Kidney (tissue), 13 donors: ENCODE measurements at regions not wholly inside any gene's neighbourhood (a gene's known extent, or its start where the extent isn't known, plus 50 kb on each side); places are given as distances from the start of the nearest gene placed in this dataset.
A peak's percentile ranks its signal among the peaks of the same experiment; 100 is the strongest.

Experiments
- DNase-seq, 5 donors: peaks; one replicate each; pipeline ENCODE4 v3.0.0-alpha.2; 2013 to 2020
- FAIRE-seq: peaks from 2 replicates; lab custom pipeline; 2012; peaks lifted over from hg19 to GRCh38; lab: Jason Lieb, UNC
- H3K27ac ChIP-seq, 2 donors: one replicate each; pipeline ENCODE4 v1.7.0; 2013; ENCODE audit warnings: low read depth in 2 of 2, low read length in 2 of 2, inconsistent platforms in 1 of 2
- H3K27me3 ChIP-seq: one replicate; pipeline ENCODE4 v1.7.1; 2013; ENCODE audit warnings: low read length, inconsistent platforms; ENCODE audit not compliant: control insufficient read depth, insufficient read depth
- H3K36me3 ChIP-seq, 3 donors: one replicate each; pipeline versions ENCODE4 v1.7.0 to v1.7.1; 2013; ENCODE audit warnings: low read length in 3 of 3, control low read depth in 1 of 3, inconsistent platforms in 1 of 3; ENCODE audit not compliant: insufficient read depth in 3 of 3, control insufficient read depth in 2 of 3
- H3K4me1 ChIP-seq, 3 donors: one replicate each; pipeline versions ENCODE4 v1.7.0 to v1.7.1; 2013; ENCODE audit warnings: low read length in 3 of 3, inconsistent platforms in 1 of 3, low read depth in 1 of 3; ENCODE audit not compliant: control insufficient read depth in 2 of 3, insufficient read depth in 2 of 3
- H3K4me3 ChIP-seq, 3 donors: one replicate each; pipeline versions ENCODE4 v1.7.0 to v1.8.1; 2013; ENCODE audit warnings: low read length in 3 of 3, control low read depth in 1 of 3, inconsistent platforms in 1 of 3
- H3K9ac ChIP-seq, 3 donors: one replicate each; pipeline versions ENCODE4 v1.7.0 to v1.7.1; 2013; ENCODE audit warnings: low read length in 3 of 3, control low read depth in 1 of 3, inconsistent platforms in 1 of 3
- H3K9me3 ChIP-seq, 3 donors: one replicate each; pipeline versions ENCODE4 v1.7.0 to v1.7.1; 2013; ENCODE audit warnings: low read length in 3 of 3, control low read depth in 1 of 3, inconsistent platforms in 1 of 3; ENCODE audit not compliant: control insufficient read depth in 2 of 3, insufficient read depth in 1 of 3
- CTCF ChIP-seq: IDR thresholded peaks from 3 replicates; pipeline ENCODE4 v1.5.1; 2012; ENCODE audit warnings: mild to moderate bottlenecking, moderate library complexity, borderline replicate concordance; ENCODE audit not compliant: insufficient read depth; ENCODE audit errors: extremely low read depth
- intact Hi-C: fragments of 100-400 bp; cut with DNase I; formaldehyde crosslinking; loops from one replicate; pipeline ENCODE4 v1.11.1; 2022
- donor health status: control.
- donor health status: control.
- donor health status: control.
- donor health status: control.
- donor health status: control.
- donor health status: DM: yes; HTN: yes; CAD: no.
- donor health status: Normal renal cell carcinoma (clear cell type).

GRCh38 chr12:41963398-41963797 is 181.3 kb downstream of the GXYLT1 start:
- FAIRE-seq, result no peak
- no peak for DNase-seq
- no peak for TF ChIP-seq CTCF
- Histone ChIP-seq H3K4me3 (no peak overlapping the region), H3K27me3 (no peaks in the 10 kb centered on the region), H3K4me1 (no peaks in the 10 kb centered on the region), H3K36me3 (no peaks in the 10 kb centered on the region), H3K9ac (no peak overlapping the region), H3K9me3 (no peaks in the 10 kb centered on the region), H3K27ac (no peak overlapping the region)
- intact Hi-C loops, result no loop called here

DNA sequence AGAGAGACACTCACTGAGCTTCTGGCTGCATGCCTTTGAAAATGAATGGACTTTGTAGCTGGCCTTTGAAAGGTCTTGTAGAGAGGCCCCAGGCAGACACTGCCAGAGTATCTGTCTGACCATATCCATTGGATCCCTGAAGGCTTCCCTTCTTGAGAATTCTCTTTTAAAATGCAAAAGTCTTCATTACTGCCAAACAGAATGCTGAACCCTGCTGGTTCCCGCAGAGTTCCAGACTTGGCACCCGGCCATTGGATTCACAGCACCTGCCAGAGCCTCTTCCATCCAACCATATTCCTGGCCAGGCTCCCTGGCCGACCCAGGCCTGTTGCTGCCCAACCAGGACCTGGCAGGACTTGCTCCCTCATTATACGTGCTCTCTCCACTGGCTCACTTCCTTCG is 182.5 kb downstream of the GXYLT1 start:
- Histone ChIP-seq H3K4me1 (no peaks in the 10 kb centered on the region), H3K9me3 (no peaks in the 10 kb centered on the region), H3K27me3 (no peaks in the 10 kb centered on the region), H3K9ac (no peak overlapping the region), H3K27ac (no peak overlapping the region), H3K36me3 (no peaks in the 10 kb centered on the region), H3K4me3 (no peak overlapping the region)
- TF ChIP-seq CTCF, result no peak
- DNase-seq (peak in 1 of 5 donors; percentile 69), FAIRE-seq (no peak)
- intact Hi-C loops, result no loop called here

DNA sequence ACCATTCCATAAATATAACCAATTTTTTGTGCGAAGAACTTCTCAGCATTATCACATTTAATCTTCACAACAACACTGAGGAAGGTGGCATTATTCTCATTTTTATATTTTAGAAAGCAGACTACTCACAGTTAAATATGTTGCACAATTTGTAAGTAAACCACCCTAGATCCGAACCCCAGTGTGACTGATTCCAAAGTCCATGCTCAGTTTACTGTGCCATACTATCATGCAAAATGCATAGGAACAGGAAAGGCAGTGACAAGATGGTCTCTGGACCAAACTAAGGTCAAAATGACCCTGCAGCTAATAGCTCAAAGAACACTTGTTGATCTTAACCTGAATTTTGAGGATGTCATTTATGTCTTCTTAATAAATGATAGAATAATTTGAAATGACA is 185.4 kb downstream of the GXYLT1 start:
- intact Hi-C loops, result no loop called here
- H3K9me3 ChIP-seq, result peaks cover 0 to 2% (median 0%) of the 10 kb centered on the region in 3 donors
- H3K27ac ChIP-seq, result no peak overlapping the region
- no peak for TF ChIP-seq CTCF
- no peak for FAIRE-seq
- DNase-seq, result no peak
- H3K4me1 ChIP-seq, result no peaks in the 10 kb centered on the region
- no peak overlapping the region for H3K9ac ChIP-seq
- H3K4me3 ChIP-seq, result no peak overlapping the region
- H3K27me3 ChIP-seq, result no peaks in the 10 kb centered on the region
- H3K36me3 ChIP-seq, result no peaks in the 10 kb centered on the region

GRCh38 chr12:41956353-41956752 is 188.3 kb downstream of the GXYLT1 start:
- DNase-seq (no peak), FAIRE-seq (no peak)
- Histone ChIP-seq H3K36me3 (no peaks in the 10 kb centered on the region), H3K4me3 (no peak overlapping the region), H3K9ac (no peak overlapping the region), H3K27me3 (no peaks in the 10 kb centered on the region), H3K9me3 (peaks cover 0 to 6% (median 0%) of the 10 kb centered on the region in 3 donors), H3K4me1 (no peaks in the 10 kb centered on the region), H3K27ac (no peak overlapping the region)
- intact Hi-C loops, result no loop called here
- TF ChIP-seq CTCF, result no peak
